T-helper 1 cell treated with Interleukin-12 subunit alpha and Interleukin-12 subunit beta and Interleukin-4 antibody, amounts not matched to agents 30 ng/mL and 1 ng/mL, for 36 hours (primary cell): ENCODE measurements at regions not wholly inside any gene's neighbourhood (a gene's known extent, or its start where the extent isn't known, plus 50 kb on each side); places are given as distances from the start of the nearest gene placed in this dataset.

Source experiments
- intact Hi-C: fragments of 100-400 bp; cut with micrococcal nuclease; formaldehyde crosslinking; loops from one replicate; pipeline ENCODE4 v1.15.1; 2024

DNA sequence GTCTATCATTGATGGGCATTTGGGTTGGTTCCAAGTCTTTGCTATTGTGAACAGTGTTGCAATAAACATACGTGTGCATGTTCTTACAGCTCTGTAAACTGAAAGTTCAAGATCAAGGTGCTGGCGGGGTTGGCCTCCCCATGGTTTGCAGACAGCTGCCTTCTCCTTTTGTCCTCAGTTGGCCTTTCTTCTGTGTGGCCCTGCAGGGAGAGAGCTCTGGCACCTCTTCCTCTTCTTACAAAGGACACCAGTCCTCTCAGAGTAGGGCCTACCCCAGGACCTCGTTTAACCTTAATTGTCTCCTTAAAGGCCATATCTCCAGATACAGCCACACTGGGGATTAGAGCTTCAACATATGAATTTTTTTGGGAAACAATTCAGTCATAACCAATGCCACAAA is 462.7 kb downstream of the TCERG1L start:
- intact Hi-C loops, result no loop called here

DNA sequence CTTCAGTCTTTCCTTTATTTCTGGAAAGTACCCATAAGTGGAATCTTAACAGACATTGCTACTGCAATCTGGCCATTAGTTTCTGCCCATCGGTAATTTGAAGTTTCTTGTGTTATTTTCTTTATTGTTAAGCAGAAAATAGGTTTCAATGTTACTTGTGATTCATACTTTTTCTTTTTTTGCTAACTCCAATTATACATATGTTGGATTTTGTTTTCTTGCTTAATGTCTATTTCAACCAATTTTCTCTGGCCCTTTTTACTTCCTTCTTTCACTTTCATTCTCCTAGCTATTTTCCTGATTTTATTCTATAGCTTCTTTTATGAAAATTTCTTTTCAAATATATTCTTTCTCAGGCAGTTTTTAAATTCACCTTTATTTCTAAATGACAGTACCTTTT is 457.4 kb downstream of the TCERG1L start:
- intact Hi-C loops, result no loop called here

DNA sequence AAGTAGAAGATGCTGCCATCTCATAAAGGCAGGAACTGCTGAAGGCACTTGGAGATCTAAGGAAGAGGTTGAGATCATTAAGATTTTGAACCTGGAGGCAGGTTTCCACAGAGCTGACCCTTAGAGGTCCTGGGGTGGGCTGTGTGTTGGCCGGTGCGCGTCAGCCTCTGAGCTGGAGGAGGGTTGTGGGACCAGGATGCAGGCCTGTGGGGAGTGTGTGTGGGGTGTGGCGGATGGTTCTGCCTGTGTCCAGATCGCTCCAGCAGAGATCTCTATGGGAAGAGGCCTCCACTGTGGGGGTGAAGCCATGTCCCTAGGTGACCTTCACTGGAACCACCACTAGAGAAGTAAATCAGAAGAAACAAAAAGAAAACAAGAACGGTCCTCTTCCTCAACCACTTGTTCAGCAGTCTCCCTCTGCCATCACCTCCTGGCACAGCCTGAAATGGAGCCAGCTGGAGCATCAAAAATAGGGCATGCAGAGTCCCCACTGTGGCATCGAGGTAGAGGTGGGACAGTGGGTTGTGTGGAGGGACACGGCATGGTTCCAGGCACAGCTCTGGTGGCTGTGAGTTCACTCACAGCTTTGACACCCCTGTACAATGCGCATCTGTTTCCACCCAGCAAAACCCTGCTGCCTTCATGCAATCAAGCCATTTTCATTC is 453.8 kb downstream of the TCERG1L start:
- intact Hi-C loops, result no loop called here

DNA sequence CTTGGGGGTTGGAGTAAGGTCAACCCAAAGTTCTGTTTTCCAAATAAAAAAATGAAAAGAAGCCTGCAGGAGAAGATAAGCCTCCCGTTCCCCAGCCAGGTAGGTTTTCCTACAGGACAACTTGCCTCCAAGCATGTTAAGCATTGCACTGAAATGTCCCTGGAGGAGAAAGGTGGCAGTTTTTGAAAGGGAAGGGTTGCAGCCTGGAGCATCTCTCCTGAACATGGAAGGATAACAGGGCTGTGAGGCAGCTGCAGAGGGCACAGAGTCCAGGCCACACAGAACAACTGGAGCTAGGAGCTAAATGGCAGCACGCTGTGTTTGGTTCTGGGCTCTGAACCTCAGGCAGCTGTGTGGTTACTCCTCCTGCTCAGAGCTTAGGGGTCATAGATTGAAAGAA is 452.9 kb downstream of the TCERG1L start:
- intact Hi-C loops, result no loop called here

DNA sequence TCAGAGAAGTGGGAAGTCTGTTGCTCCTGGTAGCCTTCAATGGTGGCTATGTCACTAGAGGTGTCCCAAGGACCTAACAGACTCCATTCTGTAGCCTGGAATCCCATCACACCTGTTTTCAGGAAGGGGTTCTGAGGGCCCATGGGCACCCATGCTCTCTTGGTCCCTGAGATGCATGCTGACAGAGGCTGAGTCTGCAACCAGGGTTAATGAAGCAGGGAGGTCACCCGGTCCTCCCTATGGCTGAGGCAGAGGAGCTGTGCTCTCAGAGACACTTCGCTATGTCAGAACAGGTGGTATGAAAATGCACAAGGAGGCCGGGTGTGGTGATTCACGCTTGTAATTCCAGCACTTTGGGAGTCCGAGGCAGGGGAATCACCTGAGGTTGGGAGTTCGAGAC is 452.1 kb downstream of the TCERG1L start:
- intact Hi-C loops, result no loop called here

DNA sequence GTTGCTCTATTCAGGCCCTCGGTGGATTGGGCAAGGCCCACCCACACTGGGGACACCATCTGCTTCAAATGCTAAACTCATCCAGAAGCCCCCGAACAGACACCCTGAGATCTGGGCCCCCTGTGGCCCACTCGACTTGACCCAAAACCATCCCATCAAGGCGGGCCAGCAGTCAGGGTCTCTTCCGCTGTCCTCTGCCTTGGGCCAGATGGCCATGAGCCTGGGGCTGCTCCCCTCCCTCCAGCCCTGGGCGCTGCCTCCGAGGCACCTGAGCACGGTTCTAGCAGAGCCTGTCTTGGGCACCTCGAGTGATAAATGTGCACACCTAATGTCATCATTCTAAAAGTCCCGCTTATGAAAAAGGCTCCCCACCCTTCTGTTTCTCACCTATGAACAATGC is 449.4 kb downstream of the TCERG1L start:
- intact Hi-C loops, result no loop called here

DNA sequence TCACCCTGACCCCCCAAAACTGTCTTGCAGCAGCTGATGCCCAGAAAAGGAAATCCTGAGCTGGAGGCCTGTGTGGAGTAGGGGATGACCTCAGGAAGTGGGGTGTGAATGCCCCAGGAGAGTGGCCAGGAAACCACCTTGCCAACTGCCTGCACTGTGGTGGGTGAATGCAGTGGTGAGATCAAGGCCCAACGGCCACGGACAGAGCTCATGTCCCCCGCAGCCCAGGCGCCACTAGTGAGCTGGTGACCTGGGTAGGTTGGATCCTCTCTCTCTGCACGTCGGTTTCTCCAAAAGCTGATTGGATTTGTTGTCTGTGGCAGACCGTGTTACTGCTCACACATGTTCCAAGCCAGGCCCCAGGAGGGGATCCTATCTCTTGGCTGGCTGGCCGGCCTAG is 448.9 kb downstream of the TCERG1L start:
- intact Hi-C loops, result no loop called here

DNA sequence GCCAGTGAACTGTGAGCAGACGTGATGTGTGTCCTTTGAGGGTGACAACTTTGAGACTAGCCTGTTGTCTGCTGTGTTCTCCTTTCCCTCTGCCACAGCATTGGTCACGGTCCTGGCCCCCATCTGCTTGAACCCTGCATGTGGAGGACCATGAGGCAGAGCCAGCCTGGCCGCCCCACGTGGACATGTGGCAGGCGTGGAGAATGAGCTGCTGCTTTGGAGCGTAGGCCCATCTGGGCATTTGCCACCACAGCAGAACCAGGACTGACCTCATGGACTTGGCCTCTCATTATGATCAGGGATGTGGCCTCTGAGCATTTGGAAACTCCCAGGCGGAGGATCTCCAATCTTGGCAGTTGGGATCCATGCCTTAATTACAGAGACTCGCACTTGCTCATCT is 448.5 kb downstream of the TCERG1L start:
- intact Hi-C loops, result no loop called here

DNA sequence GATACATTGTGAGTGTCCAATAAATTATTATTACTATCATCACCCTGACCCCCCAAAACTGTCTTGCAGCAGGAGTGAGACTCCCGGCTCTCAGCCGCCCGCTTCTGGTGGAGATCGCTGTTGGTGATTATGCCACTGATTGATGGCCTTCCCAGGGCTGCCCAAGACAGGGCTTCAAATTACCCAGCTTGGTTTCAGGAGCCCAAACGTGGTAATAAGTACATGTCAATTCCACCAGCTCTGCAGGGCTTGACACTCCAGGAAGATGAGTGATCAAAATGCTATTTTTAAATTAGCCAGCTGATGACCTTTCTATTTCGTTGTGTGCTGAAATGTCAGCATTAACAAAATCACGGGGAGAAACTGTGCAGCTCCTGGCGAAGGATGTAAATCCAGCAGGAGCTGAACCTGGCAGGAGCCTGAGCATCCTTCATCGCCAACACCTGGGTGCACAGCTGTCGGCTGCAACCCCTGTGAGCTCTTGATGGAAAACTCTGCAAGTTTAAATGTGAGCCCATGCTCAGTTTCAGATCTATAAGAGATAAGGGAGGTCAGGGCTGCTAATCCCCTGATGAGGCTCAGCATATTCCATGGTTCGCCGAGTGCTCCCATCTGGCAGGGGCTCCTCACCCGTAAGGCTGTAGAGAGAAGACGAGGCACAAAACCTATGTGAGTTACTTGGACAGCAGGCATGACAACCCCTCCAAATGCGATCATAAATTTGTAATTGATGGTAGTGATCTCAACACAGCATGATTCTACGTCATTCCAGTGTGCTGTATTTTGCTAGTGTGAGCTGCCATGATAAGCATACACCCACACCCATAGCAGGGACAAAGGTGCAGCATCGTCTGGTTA is 446.3 kb downstream of the TCERG1L start:
- intact Hi-C loops, result no loop called here

DNA sequence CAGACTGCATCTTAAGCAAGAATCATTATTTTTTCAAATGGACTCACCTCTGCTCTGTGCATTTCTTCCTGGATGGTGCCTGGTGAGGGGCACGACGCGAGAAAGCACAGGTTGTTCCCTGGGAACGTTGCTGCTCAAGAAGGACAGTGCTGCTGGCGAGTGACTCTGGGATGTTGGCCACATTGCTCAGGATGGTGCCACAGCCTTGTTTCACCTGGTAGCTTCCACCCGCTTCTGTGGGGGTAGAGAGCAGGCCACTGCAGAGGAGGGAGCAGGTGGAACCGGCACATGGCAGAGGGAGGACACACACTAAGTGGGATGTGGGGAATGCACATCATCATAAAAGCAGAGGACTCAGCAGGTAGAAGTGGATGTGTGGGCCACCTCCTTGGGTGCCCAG is 444.7 kb downstream of the TCERG1L start:
- intact Hi-C loops, result no loop called here

DNA sequence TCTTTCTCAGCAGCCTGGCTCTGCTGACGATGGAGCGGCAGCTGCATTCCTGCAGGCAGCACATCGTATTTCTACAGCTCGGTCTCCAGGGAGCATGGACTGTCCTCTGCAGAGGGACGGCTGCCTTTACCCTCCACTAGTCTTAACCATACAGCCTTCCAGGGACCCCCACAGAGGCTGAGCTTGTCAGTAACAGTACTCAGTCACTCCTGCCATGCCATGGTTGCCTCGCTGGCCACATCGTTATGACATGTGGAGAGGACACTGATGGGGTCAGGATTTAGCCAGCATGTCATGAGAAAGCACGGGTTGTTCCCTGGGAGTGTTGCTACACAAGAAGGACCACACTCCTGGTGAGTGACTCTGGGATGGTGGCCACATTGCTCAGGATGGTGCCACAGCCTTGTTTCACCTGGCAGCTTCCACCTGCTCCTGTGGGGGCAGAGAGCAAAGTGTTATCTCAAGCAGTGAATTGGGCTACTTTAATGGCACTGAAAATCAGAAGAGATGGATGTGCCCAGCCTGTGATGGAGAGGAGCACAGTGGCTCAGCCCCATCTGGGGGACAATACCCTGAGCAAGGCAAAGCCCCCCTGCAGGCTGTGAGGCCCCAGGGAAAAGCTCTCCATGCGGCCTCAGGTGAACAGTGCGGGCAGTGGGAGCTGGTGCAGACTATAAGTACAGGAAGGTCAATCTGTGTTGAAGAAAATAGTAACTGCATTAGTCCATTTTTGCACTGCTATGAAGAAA is 443.9 kb downstream of the TCERG1L start:
- intact Hi-C loops, result no loop called here

DNA sequence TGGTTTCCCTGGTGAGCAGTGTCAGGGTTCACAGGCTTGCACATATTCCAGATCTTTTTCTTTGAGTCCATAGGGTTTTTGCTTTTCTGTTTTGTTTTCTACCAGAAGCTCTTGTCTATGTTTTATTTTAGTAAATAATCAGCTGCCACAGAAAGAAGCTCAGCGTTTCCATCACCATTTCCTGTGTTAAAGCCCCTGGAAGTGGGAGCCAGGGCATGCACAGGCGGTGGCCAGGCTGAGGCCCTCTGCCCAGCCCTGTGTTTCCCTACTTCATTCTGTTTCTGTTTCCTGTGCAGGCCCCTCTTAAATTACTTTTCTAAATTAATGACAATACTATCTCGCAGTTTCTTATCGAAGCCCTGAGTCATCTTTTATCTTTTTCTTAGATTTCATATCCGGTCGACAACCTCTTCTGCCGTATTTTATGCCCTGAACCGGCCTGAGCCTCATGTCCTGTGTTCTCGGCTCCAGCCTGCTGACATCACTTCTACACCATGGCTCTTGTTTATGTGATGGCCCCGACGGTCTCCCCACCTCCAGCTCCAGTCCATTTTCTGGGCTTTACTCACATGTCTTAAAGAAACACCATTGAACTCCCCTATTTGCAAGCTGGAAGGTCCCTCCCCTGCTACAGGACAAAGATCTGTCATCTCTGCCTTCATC is 442.2 kb downstream of the TCERG1L start:
- intact Hi-C loops, result no loop called here

DNA sequence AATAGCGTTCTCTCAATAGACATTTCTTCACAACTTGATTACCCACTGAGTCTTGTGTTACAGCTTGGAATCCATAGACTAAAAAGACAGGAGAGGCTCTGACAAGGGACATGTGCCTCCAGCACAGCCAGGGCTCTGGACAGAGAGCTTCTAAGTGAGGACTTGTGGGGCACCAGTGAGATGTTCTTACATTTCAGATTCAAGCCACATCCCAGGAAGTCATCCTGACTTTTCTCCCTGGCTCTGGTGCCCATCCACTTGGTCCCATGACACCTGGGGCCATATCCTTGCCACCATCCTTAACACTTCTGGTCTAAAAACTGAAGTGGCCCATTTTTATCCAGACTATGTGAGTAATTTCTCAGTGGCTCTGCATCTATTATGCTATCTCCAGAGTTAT is 440.1 kb downstream of the TCERG1L start:
- intact Hi-C loops, result no loop called here

DNA sequence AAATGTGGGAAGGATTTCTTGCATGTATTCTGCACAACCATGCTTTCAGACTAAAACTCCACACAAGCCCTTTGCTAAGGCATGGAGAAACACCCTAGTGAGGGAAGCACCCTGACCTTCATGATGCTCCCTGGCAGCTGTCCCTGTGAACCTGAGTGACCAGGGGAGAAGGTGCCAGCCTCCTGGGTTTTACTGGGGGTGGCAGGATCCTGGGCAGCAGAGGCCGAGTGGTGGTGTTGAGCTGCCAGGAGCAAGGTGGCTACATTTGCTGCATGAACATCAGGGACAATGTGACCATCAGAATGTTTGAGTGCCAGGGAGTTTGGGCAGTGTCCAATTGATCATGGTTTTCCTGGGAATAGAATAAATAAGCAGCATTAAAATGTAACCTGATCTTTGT is 437.9 kb downstream of the TCERG1L start:
- intact Hi-C loops, result no loop called here

DNA sequence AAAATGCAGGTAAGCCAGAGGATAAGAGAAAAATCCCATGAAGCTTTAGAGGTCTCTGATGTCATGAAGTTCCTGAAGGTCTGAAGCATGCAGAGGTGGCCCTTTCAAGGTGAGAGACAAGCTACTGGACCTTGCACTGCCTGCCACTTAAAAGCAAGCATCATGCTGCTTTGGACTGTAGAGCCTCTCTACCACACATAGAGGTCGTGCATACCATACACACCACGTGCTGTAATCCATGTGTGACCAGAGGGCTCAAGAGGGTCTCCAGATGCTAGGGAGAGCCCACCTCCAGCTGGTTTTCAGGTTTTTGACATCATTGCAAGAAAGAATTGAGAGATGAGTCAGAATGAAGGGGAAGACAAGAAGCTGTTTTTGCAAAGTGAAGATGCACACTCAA is 436.4 kb downstream of the TCERG1L start:
- intact Hi-C loops, result no loop called here

DNA sequence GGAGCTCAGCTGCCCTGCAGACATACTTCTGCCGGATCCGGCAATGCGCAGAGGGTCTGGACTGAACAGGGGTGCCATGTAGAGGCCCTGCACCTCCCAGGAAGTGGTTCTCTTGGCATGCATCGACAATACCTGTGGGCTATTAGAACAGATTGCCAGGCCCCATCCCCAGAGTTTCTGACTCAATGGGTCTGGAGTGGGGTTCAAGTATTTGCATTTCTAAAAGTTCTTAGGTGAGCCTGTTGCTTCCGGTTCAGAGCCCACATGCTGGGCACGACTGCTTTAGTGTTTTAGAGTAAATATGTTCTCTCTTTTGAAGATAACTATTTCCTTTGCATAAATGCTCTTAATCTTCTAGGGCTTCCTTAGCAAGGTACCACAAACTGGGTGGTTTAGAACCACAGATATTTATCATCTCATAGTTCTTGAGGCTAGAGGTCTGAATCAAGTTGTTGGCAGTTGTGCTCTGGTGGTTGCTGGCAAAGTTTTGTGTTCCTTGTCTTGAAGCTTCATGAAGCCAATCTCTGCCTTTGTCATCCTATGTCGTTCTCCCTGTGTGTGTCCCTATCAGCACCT is 435.5 kb downstream of the TCERG1L start:
- intact Hi-C loops, result no loop called here

DNA sequence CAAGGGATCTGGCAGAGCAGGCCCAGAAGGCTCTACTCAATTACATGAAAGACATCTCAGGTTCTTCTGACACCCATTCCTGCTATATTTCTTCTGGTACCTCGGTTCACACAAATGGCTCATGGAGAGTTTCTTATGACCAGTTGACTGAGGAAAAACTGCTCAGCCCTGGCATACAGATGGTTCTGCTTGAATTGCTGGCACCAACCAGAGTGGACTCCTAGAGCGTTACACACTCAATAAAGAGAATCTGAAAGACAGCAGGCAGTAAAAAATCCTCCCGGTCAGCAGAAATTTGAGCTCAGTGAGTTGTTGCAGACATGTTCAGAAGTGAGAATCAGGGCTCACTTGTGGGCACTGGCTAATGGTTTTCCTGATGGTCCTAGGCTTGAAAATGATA is 434.4 kb downstream of the TCERG1L start:
- intact Hi-C loops, result no loop called here

DNA sequence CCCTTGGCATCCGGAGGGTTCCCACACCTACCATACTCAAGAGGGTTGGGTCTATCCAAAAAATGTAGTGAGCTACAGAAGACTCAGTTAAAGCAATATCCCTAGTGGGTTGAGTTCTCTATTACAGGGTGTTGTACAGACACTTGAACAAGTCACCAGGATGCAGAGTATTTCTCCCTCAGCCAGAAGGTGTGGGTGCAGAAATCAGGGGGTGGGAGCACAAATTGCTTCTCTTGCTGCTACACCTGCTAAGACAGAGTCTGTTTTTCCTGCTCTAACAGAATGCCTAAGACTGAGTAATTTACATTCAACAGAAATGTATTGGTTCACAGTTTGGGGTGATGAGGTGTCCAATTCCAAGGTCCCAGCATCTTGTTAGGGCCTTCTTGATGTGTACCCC is 433.4 kb downstream of the TCERG1L start:
- intact Hi-C loops, result no loop called here

DNA sequence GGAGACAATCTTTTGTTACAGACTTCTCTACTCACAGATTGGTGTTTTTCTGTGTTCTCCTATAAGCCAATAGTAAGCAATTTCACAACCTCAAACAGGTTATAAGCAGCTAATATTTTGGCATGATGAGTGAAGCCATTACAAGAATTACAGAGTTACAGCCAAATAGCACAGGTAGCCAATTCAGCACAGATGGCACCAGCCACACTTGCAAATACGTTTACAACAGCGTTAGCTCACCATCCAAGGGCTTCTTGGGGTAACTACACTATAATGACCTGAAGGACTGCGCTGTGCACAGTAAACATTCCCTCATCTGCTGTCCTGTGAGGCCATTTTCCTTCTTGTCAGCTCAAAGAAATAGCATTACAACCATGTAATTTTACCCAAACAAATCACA is 428.6 kb downstream of the TCERG1L start:
- intact Hi-C loops, result no loop called here

DNA sequence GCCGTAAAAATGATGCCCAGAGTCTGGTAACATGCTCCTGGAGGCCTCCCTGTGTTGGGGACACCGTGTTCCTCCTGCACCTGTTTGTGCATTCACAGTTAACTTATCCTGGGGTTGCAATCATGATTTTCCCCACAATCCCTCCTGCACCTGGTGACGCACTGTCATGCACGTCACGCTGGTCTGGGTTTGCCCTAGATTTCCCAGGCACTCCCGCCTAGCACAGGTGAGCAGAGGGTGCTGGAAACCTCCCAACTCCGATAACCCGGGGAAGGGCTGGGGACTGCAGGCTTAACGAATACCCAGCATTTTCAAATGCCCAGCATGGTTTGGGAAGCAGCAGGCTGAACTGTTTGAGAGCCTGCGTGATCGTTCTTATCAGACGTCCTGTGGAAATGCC is 427.1 kb downstream of the TCERG1L start:
- intact Hi-C loops, result no loop called here

DNA sequence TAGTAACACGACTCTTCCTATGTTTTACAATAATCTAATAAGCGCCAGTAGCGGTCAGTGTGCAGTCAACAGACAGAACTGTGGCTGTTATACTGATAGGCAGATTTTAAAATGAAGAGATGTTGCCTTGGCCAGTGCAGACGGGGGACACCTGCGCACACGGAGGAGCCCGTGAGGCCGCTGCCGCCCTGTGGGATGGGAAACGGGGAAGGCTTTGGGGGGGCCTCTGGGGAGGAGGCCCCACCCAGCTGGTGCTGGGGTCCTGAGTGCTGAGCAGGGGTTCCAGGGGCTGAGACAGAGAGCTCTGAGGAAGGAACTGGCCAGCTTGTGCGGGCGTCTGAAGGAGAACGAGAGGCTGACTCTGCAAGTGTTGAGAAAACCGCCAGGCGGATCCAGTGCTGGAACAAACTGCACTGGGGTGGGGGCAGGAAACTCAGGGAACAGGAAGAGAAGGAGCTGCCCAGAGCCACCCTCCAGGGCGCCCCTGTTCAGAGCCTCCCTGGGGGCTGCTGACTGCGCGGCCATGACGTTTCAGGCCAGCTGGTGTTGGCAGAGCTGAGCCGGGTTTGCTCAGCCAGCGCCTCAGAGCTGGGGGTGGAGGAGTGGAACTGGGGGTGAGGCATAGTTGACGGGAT is 426.4 kb downstream of the TCERG1L start:
- intact Hi-C loops, result no loop called here
